Right lobe of liver (tissue), 4 donors: ENCODE measurements at regions not wholly inside any gene's neighbourhood (a gene's known extent, or its start where the extent isn't known, plus 50 kb on each side); places are given as distances from the start of the nearest gene placed in this dataset.

ENCODE experiments used
- CTCF ChIP-seq, 4 donors: fragments of 200-600 bp in 3 of 4; fragments of 450-650 bp in 1 of 4; IDR thresholded peaks; one replicate each; pipeline versions ENCODE4 v1.5.1 to v1.8.0; 2016 to 2022; ENCODE audit warnings: antibody characterized with exemption in 4 of 4, mild to moderate bottlenecking in 2 of 4
- POLR2A ChIP-seq: fragments of 450-650 bp; IDR thresholded peaks from one replicate; pipeline ENCODE4 v1.6.1; 2017; ENCODE audit warnings: antibody characterized with exemption, mild to moderate bottlenecking
- donor health status: DM: no; HTN: no; CAD: no.
- donor health status: DM: no; HTN: no; CAD: no.
- donor health status: DM: no; HTN: yes; CAD: no.

- TF ChIP-seq CTCF (IDR thresholded peaks at IDR 0.05), result no peak
- no peak for TF ChIP-seq POLR2A
Measured at GRCh38 chr2:66301767-66302140, 133.2 kb upstream of the MEIS1 start.
